ENCODE measurements at regions not wholly inside any gene's neighbourhood (a gene's known extent, or its start where the extent isn't known, plus 50 kb on each side); places are given as distances from the start of the nearest gene placed in this dataset.

GRCh38 chr5:167616043-167616890, 675.2 kb upstream of the WWC1 start:
- no peak for DNase-seq

GRCh38 chr5:167623354-167623753, 668.1 kb upstream of the WWC1 start:
- no peak for DNase-seq

DNA sequence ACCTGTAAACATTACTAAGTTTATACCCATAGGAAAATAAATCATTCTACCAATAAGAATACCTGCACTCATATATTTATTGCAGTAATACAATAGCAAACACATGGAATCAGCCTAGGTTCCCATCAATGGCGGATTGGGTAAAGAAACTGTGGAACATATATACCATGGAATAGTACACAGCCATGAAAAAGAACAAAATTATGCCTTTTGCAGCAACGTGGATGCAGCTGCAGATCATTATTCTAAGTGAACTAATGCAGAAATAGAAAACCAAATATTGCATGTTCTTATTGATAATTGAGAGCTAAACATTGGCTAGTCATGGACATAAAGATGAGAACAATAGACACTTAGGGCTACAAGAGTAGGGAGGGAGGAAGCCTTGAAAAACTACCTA, 667.4 kb upstream of the WWC1 start:
- no peak for DNase-seq

GRCh38 chr5:167626341-167627123, 664.9 kb upstream of the WWC1 start:
- DNase-seq = peak; percentile 33

- no peak for DNase-seq
Observed at GRCh38 chr5:167629634-167630033, 661.8 kb upstream of the WWC1 start.

DNA sequence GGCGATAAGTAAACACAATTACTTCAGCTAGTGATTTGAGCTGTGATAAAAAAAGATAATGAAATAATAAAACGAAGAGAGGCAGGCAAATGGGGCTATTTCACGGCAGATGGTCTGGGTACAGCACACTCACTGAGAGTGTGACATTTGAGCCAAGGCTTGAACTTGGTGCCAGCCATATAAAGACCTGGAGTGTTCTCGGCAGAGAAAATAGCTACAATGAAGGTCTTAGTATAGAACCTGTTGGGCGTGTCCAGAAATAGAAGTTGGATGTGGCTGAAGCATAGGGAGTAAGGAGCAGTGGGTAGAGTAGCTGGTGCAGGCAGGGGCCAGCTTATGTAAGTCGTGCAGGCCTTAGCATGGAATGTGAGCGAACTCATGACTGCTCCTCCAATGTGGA, 660.3 kb upstream of the WWC1 start:
- no peak for DNase-seq

DNA sequence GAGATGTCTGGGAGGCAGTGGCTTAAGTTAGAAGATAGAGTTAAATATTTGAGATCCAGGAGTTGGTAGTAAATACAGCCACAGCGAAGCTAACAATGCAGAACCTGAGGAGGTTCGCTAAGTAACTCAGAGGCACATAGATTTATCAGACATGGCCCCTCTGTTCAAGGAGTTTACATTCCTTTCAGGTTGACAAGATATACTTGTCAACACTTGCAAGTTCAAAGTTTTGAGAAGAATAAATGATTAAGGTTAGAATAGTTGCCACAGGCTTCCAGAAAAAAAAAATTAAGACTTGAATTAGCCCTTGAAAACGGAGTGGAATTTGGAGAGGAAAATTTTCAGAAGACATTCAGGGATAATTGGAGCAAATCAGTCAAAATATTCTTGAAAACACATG, 658.3 kb upstream of the WWC1 start:
- DNase-seq = no peak

- peak; percentile 94 for DNase-seq
Observed at GRCh38 chr5:167633931-167634341, 657.5 kb upstream of the WWC1 start.

GRCh38 chr5:167634432-167634831, 657.0 kb upstream of the WWC1 start:
- peak; percentile 92 for DNase-seq

- no peak for DNase-seq
Observed at GRCh38 chr5:167638816-167639215, 652.6 kb upstream of the WWC1 start.

- peak; percentile 73 for DNase-seq
Observed at GRCh38 chr5:167639273-167639672, 652.2 kb upstream of the WWC1 start.

DNA sequence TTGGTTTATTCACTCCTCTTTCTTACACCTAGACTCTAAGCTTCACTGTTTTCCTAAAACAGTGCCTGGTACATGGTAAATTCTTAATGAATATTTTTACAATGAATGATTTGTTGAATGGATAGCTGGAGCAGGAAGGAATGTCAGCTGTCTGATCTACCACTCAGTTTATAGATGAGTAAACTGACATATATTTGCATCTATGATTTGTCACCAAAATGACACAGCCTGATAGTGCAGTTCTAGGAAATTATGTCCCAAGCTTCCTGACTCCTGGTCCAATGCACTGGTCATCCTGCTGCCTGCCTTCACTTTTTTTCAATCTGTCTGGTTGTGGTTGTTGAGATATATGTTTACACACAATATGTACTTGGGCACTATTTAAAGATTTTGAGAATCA, 651.7 kb upstream of the WWC1 start:
- peak; percentile 72 for DNase-seq

GRCh38 chr5:167642181-167642580, 649.3 kb upstream of the WWC1 start:
- peak; percentile 29 for DNase-seq

DNA sequence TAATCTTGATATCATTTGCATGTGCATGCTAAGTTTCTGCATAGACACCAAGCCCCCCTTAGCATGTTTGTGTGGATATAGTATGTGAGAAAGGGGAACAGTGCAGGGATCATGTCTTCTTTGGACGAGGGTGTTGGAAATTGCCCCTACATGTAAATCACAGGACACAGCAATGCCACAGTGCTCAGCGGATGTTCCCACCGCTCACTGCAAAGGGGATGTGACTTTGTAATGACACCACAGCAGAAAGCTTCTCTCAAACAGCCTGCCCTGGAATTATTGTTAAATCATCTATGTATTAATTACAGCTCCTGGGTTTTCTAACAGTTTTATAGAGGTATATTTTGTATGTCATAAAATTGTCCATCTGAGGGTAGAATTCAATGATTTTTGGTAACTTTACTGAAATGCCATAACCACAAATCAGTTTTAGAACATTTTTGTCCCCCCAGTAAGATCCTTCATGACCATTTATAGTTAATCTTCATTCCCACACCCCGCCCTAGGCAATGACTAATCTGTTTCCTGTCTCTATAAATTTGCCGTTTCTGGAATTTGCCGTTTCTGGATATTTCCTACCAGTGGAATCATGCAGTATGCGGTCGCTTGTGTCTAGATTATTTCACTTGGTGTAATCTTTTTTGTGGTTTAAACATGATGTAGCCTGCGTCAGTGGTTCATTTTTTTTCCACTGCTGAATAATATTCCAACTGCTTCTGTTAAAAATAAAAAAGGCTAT, 648.5 kb upstream of the WWC1 start:
- DNase-seq = peak; percentile 99

DNA sequence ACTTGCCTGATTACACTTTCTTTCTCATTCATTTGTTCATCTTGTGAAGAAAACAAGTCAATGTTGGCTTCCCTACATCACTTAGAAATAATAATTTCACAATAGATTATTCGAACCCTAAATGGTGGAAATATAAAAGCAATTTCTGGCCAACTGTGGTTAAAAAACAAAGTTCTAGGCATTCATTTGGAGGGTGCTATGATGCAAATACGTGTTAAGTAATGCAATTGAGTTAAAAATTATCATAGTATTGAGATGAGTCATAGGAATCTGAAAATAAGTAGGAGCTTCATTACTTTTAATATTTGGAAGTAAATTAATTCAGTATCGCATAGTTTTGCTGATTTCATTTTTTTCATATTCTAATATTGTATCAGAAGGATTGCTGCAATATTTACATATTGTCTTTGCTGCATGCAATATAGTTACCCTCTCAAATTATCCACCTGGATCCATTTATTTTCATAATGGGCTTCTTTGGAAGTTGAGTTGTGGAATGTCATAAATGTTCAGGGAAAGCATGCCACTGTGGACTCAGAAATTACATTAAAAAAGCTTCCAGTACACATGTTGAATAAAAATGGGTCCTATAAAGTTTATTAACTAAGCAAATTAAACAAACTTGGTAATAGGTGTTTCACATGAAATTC, 647.7 kb upstream of the WWC1 start:
- peak; percentile 56 for DNase-seq

DNA sequence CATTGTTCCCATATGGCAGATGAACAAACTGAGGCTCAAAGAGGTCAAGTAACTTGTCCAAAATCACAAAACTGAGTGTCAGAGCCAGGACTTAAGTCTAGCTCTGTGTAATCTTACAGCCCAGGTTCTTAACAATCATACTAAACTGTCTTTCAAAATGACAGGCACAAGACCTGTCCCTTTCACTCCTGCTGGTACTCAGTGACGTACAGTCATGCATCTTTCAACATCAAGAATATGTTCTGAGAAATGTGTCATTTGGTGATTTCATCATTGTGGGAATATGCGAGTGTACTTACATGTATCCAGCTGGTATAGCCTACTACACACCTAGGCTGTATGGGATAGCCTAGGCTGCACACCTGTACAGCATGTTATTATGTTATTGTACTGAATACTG, 646.8 kb upstream of the WWC1 start:
- peak; percentile 47 for DNase-seq

GRCh38 chr5:167649471-167649870, 642.0 kb upstream of the WWC1 start:
- DNase-seq = no peak

- no peak for DNase-seq
Observed at GRCh38 chr5:167652690-167653089, 638.8 kb upstream of the WWC1 start.

DNA sequence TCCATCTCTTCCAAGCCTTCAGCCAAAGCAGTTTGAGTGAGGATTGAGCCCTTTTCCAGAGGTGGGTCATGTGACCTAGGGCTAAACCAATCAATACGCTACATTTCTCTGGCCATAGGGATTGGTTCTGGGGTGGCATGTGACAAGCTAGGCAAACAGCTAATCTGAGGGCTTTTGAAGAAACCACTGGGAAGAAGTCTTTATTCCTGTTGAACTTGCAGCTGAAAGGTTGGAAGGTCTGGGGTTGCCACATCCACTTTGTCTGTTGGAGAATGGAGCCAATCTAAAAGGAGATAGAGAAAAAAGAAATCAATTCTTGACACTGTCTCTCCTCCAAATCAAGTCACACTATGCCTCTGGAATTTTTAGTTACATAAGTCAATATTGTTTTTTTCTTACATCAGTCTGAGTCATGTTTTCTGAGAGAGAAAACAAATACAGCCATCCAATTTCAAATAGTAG, 637.8 kb upstream of the WWC1 start:
- DNase-seq = no peak

DNA sequence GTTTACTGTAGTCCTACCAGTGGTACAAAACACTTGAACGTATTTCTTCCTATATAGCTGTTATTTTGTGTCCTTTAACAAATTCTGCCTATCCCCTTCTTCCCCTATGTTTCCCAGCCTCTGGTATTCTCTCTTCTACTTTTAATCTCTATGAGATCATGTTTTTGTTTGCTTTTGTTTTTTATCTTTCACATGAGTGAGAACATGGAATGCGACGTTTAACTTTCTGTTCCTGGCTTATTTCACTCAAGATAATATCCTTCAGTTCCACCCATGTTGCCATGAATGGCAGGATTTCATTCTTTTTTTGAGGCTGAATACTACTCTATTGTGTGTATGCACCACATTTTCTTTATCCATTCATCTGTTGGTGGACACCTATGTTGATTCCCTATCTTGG, 634.4 kb upstream of the WWC1 start:
- no peak for DNase-seq

- DNase-seq = no peak
Observed at GRCh38 chr5:167658889-167659288, 632.6 kb upstream of the WWC1 start.

DNA sequence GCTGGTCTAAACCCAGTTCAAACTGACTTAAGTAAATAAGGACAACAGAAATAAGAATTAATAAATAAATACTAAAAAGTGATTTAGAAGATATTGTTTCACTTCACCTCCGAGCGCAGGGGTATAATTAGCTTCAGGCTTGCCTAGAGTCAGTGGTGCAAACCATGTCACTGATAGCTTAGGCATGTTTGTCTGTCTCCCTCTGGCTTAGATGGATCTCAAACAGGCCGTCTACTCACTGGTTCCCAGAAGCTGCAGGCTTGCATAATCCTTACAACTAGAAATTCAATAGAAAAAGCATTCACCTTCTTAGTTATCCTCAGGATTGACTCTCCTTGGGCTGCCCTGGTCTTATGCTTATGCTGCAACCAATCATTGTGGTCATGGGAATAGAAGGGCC, 629.8 kb upstream of the WWC1 start:
- DNase-seq = no peak
